ENCODE measurements at regions not wholly inside any gene's neighbourhood (a gene's known extent, or its start where the extent isn't known, plus 50 kb on each side); places are given as distances from the start of the nearest gene placed in this dataset.
"Not testable (repeated sequence)": the region's sequence is repeated elsewhere in the genome, so short reads cannot be mapped to it uniquely, and the experiment has no call there.

DNA sequence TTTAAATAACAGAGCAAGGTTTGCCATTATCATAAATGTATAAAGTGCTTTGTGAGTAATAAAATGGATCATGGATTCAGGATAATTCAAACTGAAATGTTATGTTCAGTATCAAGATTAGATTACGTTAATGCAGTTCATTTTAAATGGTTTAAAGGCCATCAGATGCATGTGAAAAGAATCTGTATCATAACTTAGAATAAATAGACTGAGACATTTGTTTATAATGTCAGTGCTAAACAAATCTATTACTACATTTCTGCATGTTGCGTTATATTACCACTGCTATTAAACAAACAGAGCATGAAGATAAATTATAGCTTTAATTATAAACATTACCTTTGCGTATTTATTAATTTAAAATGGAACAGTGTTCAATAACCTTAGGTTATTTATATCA lies 160.2 kb downstream of the TOX3 start:
- DNase-seq: no peak

DNA sequence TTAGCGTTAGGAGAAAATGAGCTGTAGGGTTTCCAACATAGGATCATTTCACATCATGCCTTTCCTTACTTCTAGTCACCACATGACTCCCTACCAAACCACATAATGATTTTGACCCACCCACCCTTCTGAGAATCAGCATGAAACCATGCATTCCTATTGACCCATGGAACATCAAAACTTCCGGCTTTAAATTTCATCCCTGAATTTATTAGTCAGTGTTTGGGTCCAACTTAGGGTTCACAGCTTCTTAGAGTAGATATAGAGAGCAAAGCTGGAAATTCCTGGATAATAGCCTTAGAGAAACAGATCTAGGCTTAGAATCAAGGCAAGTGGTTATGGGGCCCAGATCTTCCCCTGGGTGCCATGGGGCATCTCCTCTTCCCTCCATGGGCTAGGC lies 162.6 kb downstream of the TOX3 start:
- no peak for DNase-seq

DNA sequence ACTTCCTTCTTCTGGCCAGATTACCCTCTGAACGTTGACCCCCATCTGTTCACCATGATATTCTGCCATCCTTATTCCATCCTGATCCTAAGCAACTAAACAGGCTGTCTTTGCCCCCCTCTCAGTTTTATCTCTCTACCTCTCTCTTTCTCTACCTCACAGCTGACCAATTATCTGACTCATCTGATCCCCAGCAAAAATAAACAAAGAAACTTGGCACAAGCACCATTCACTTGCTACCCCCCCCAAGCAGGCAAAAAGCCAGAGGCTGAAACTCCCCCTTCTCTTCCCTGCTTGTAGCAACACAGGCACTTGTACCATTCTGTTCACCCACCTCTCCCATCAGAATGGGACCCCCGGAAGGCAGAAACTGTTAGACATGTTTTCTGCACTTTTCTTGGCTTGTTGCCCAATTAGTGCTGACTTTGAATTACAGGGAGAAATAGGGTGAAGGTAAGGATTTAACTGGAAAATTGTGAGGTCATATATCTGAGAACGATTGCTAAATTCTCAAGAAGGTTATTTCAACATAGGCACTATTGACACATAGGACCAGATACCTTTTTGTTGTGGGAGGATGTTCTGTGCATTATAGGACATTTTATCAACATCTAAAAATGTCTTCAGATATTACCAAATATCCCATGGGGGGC lies 163.2 kb downstream of the TOX3 start:
- DNase-seq: peak; percentile 60

DNA sequence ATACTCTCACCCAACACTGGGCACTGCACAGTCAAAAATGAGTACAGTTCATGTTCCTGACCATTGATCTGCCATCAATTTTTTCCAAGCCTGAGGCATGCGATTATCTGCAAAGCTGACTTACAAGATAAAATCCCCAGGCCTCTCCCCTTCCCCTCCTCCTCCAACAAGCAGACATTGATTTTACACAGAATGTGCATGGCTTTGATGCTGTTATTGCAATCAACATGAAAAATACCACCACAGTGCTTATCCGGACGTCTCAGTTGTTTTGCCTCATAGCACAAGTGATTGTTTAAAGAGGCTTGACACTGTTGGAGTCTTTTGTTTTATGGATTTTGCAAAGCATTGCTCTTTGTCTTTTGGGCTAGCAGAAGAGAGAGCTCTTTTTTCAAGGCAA lies 163.8 kb downstream of the TOX3 start:
- peak; percentile 23 for DNase-seq

DNA sequence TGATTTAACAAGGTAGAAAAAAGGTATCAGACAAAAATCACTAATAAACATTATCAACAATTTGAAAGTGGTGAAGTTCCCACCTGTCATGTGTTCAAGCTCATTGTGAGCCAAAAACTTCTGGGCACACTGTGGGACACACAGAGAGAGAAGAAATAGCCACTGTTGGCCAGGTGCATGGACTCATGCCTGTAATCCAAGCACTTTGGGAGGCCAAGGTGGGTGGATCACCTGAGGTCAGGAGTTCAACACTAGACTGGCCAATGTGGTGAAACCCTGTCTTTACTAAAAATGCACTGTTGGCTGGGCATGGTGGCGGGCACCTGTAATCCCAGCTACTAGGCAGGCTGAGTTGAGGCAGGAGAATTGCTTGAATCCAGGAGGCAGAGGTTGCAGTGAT lies 167.4 kb downstream of the TOX3 start:
- DNase-seq: no peak

DNA sequence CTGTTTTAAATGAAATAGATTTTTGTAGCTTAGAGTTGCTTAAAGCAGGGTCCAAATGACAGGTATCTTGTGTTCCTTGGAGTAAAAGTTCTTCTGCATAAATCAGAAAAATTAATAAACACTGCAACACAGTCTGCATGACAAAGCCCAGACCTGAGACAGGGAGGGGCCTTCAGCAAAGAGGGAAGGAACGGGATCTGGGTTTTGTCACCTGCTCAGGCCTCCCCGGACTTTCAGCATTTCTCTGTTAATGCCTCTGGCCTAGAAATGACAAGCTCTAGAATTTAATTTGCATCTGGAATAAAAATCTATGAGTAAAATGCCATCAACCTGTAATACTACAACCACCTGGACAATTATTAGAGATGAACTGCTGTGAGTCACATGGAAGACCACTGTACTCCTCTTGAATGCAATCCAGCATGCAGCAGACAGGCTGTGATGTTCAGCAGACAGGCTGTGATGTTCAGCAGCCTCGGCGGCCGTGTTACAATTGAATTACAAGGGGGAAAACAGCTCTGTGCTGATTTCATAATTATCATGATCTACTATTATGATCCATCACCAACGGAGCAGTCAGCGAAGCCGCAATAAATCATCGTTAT lies 170.2 kb downstream of the TOX3 start:
- DNase-seq: no peak

DNA sequence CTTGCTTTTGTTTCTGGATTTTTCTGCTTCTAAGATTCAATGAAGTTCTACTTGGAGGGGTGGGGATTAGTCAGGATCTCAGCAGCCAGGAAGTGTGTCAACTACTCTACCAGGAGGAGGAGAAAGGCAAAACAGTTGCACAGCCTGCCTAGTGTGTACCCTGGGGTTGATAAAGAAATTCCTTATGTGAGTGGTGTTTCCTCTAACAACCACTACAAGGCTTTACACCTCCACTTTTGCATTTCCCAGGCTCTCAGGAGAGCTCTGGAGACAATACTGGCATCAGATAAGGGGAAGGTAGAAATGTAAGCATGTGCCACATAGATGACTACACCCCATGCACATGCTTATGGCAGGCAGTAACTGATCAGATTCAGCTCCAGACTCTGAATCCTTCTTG lies 174.6 kb downstream of the TOX3 start:
- DNase-seq: no peak

DNA sequence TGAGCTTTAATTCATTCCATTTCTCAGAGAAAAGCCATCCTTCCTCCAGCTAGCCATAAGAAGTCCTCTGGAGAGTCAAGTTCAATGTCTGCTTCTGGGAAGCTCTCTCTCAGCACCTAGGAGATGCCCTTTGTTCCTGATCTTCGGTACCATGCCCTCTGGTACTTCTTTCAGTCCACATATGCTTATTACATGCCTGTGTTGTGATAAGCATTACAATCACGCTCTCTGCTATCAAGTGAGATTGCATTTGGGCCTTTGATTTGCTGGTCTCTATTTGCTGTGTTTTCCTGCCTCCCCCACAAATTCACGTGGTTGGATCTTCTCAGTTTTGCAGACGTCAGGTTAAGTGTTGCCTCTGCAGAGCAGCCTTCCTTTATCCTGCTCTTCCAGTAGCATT lies 178.1 kb downstream of the TOX3 start:
- DNase-seq: no peak

DNA sequence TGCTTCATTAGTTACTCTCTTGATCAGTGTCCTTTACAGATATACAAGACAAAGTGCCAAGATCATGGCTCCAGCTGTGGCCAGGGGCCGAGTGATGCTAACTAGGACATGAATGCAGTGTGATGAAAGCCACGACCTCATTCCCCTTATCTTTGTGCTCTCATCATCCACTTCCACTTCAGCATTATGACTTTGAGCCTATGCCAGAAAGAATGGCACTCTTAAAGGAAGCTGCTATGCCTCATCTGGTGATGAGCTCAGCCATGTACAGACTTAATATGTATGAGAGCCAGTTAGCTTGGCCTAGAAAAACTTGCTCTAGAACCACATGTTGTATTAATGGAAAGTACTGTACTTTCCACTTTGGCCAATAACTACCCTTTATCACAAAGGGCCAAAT lies 179.1 kb downstream of the TOX3 start:
- DNase-seq: no peak

DNA sequence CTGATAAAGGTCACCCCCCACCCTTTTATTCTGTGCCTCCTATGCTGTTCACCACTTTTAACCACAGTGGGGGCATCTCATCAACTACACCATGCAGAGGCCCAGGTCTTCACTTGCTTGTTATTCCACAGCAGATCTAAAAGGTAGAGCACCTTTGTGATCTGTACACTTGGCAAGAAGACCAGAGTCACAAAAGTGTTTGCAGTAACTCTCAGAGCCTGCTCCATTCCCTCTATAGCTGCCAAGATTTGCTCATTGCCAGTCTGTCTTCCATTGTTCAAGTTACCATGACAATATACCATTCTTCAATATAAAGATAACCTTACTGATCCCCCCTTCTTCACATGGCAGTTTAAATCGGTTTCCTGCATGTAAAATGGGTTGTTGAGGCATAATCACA lies 180.0 kb downstream of the TOX3 start:
- DNase-seq: no peak

DNA sequence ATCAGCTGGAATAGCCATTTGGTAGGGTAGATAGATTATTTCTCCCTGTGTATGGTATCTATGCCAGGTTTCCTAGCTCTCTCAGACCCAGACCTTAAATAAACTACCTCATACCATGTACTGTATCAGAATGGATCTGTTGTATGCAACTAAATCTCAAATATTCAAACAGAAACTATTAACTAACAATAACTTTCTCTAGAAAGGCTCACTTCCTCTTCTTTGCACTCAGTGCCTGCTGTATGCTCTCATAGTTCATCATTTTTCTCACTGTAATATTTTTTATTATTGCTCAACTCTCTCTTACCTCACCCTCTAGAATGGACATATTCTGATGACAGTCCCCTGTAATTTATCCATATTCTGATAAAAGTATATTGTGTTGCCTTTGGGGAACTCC lies 182.4 kb downstream of the TOX3 start:
- no peak for DNase-seq

DNA sequence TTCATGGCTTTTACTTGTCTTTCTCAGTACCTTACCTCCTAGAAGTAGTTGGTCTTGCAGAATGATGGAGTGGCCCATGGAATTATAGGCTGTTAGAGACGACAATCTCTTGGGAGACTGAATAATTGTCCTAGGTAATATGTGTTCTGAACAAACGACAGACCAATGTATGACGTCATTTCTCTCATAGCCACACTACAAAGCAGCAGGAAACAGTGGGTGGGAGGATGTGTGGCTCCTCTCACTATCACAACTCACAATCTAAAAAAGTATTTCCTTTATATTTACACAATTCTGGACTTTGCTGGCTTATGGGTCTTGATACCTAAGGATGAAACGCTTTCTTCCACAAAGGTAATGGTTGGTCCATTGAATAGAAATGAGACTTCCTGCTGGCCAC lies 183.9 kb downstream of the TOX3 start:
- no peak for DNase-seq

DNA sequence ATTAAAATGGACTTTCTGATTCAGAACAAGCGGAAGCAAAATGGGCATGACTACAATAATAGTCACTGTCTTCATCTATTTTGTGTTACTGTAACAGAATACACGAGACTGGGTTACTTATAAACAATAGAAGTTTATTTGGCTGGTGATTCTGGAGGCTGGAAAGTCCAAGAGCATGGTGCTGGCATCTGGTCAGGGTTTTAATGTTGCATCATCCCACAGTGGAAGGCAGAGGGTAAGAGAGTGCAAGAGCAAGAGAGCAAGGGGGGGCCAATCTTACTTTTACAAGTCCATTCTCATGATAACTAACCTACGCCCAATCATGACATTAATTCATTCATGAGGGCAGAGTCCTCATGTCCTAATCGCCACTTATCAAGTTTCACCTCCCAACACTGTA lies 189.2 kb downstream of the TOX3 start:
- DNase-seq: no peak

DNA sequence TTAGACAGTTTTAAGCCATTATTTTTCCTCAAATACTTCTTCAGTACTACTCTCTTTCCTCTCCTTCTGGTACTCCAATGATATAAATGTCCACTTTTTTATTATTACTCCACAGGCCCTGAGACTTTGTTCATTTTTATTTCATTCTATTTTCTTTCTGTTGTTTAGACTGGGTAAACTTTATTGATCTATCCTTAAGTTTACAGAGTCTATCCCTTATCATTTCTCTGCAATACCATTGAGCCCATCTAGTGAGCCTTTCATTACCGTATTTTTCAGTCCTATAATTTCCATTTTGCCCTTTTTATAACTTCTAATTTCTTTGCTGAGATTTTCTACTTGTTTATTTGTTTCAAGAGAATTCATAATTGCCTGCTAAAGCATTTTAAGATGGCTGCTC lies 193.7 kb downstream of the TOX3 start:
- DNase-seq: no peak

DNA sequence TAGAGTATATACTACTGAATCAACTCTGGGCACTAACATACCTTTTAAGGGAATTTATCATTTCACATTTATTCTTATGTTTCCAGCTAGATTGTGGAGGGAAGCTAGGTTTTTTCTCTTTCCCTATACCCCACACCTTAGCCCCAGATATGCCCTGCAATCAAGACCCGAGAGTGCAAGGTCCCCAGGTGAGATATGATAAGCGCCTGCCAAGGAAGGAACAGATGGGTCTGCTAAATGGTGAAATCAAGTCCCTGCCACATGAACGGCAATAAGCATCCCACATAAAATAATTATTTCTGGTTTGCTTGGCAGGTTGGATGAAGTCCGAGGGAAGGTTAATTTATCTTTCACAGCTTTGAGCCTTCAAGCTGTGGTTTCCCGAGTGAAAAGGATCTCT lies 195.5 kb downstream of the TOX3 start:
- no peak for DNase-seq

DNA sequence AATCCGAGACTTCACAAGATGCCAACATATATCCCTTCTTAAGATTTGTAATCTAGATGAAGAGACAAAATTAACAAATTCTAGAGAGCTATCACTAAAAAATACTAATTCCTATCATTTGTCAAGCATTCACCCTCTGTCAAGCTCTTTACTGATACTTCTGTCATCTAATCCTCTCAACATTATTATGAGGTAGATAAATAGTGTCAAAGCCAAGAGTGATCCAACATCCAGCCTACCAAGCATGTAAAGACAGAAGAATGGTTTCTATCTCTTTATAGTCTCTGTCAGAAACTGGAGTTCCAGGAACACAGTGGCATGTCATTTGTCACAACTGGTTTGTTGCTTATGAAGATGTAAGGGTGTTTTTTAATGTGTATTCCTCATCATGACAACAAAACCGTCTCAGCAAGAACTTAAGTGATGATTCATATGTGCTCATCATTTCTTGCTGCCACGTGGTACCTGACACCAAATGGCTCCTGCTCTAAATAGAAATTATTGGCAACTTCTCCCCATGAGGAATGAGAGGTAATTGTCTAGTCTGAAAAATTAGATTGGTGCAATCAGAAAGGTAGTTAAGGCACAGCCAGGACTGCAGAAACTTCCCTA lies 196.8 kb downstream of the TOX3 start:
- no peak for DNase-seq

DNA sequence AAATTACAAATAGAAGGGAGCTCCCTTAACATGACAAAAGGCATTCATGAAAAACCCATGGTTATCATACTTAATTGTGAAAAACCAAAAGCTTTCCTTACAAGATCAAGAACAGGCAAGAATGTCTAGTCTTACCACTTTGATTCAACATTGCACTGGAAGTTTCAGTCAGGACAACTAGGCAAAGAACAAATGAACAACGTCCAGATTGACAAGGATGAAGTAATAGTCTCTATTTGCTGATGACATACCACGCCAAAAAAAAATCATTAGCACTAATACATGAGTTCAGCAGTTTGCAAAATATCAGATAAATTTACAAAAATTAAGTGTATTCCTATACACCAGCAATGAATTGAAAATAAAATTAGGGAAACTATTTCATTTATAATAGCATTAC lies 200.2 kb downstream of the TOX3 start:
- no peak for DNase-seq

DNA sequence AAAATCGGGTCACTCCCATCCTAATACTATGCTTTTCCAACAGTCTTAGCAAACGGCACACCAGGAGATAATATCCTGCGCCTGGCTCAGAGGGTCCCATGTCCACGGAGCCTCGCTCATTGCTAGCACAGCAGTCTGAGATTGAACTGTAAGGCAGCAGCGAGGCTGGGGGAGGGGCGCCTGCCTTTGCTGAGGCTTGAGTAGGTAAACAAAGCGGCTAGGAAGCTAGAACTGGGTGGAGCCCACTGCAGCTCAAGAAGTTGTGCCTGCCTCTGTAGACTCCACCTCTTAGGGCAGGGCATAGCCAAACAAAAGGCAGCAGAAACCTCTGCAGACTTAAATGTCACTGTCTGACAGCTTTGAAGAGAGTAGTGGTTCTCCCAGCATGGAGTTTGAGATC lies 213.3 kb downstream of the TOX3 start:
- DNase-seq: not testable (repeated sequence)

DNA sequence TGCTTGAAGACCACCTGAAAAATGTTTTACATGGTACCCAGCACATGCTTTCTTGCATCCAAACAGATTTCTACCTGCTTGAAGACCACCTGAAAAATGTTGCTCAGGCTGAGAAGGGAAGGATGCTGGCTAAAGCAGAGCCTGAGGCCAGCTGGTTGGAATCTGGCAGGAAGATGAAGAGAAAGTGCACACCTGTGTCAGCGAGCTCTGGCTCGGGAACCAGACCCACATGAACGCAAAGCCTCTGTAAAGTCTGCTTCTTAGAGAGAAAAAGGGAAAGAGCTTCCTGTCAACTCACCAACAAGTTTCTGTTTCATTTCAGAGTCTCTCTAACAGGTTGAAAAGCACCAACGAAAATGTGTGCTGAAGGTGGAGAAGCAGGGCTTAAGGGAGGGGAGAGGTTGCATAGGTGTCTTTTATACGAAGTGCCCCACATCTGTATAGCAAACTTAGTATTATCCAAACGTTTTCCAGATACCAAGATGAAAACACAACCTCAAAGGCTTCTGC lies 226.0 kb downstream of the TOX3 start:
- no peak for DNase-seq

DNA sequence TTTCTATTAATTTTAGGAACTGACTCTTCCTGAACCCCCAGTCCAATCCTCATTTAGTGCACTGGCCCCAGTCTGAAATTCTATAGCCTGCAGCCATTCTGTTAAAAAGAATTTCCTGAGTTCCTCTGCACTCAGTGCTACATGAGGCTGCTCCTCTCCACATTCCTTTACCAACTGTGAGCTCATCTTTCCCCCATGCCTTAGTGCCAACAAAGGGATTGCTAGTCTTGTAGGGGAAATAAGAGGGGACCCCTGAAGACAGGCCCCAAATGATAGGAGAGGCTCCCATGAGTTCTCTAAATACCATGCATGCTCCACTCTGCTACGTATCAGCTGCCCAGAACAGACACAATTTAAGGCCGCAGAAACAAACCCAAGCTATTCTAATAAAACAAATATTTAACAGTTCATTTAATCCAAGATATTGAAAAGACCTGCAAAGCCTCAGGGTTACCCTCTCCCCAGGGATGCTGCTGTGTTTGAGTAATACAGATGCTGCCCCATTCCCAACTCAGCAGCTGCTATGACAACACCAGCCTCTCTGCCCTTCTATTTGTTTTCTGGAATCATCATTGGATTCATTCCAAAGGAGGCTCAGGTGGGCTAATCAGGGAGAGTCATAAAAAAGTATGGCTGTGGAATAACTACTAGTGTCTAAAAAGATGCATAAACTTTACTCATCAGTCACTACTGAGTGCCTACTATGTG lies 228.5 kb downstream of the TOX3 start:
- peak; percentile 94 for DNase-seq

DNA sequence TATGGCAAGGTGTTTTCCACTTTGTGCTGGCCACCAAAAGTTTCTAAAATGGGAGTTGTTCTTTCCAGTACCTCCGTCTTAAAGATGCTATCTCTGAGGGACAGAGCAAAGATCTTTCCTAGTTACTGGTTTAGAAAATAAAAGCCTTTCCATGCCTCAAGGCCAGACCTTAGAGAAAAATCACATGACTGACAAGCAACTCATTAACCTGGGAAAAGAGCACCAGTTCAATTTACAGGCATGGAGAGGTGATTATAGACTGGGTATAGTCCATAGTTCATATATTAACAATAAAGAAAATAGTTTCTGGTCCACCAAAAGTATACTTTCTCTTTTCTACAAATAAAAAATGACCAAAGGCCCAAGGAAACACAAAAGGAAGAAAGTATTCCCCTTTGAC lies 230.7 kb downstream of the TOX3 start:
- no peak for DNase-seq

DNA sequence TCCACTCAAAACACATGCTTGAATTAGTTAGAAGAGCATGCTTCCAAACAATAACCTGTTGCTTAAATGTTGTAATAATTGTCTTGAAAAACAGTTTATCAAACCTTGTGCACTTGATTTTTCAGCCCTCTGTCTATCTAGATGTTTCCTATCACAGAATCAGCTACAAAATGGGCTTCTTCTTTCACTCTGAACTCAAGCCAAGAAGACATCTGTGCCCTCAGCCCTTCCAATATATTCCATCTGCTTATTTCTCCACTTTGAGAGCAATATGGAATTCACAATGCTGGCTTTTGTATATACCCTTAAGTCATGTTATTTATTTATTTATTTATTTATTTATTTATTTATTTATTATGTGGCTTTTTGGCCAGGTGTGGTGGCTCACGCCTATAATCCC lies 234.2 kb downstream of the TOX3 start:
- DNase-seq: no peak

DNA sequence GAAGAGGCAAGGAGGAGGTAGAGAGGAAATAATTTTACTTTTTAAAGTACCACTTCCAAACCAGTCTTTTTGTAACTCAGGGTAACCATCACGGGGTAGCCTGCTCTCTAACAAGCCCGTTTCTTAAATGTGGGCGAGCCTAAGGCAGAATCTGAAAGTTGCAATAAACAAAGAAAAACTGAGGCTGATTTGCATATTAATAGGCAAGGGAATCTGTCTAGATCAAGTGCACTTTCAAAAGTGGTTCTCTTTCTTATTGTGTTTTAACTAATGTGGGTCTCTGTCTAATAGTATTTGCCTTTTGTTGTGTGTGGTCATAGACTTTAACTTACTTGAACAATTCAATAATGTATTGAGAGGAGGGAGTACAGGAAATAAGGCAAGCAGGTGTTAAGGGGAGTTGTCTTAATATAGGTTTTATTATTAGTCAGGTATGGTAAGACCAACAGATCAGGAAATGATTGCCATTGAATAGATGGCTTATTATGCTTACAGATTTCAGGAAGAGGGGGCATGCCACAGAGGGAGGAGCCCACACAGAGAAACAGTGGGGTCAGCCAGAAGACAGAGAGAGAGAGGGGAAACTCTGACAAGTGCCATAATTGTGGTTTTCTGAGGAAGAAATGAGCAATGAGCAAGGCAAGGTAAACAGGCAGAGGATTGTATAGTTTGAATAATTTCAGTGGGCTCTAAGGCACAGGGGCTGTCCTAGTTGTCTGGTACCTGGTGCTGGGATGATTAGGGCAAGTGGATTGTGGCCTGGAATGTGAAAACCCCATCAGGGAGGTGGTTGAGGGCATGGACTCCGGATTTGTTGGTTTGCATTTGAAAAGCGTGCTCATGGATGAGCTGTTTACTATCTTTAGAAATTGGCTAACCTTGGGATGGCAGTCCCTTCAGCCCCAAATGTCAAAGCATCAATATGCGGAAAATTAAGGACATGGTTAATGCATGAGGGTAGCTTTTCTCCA lies 237.2 kb downstream of the TOX3 start:
- DNase-seq: peak; percentile 10

All from NCI-H146 (cell line).